ENCODE measurements at regions not wholly inside any gene's neighbourhood (a gene's known extent, or its start where the extent isn't known, plus 50 kb on each side); places are given as distances from the start of the nearest gene placed in this dataset.
A peak's percentile ranks its signal among the peaks of the same experiment; 100 is the strongest.
"Not testable (repeated sequence)": the region's sequence is repeated elsewhere in the genome, so short reads cannot be mapped to it uniquely, and the experiment has no call there.

DNA sequence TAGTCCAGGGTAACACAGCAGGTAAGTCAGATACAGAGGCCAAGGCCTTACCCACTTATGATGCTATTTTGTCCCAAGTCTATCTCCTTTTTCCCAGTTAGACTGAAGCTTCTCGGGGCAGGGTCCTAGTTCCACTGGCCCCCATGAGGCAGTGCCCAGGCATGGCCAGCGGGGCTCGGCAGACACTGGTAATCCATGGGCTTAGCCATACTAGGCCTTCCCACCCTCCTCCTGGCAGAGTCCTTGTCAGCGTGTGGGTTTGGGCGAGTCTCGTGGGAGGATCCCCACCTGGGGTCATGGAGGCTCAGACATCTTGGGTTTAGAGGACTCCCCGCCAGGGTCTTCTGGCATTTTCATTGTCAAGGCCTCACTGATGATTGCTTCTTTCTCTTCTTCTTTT is 84.7 kb upstream of the BRD7 start:
- DNase-seq (ENCODE audit: low read depth): no peak
- Histone ChIP-seq H3K4me3 (ENCODE audit: low read depth, low read length) (no peak overlapping the region), H3K27me3 (ENCODE audit: control insufficient read depth, insufficient read depth, low read length) (peaks cover 2% of the 10 kb centered on the region), H3K36me3 (ENCODE audit: control insufficient read depth, insufficient read depth, low read length) (no peaks in the 10 kb centered on the region)
- TF ChIP-seq, protein P1, sequence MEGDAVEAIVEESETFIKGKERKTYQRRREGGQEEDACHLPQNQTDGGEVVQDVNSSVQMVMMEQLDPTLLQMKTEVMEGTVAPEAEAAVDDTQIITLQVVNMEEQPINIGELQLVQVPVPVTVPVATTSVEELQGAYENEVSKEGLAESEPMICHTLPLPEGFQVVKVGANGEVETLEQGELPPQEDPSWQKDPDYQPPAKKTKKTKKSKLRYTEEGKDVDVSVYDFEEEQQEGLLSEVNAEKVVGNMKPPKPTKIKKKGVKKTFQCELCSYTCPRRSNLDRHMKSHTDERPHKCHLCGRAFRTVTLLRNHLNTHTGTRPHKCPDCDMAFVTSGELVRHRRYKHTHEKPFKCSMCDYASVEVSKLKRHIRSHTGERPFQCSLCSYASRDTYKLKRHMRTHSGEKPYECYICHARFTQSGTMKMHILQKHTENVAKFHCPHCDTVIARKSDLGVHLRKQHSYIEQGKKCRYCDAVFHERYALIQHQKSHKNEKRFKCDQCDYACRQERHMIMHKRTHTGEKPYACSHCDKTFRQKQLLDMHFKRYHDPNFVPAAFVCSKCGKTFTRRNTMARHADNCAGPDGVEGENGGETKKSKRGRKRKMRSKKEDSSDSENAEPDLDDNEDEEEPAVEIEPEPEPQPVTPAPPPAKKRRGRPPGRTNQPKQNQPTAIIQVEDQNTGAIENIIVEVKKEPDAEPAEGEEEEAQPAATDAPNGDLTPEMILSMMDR (IDR thresholded peaks at IDR 0.05; ENCODE audit: insufficient read depth, low read length, poor library complexity, severe bottlenecking): no peak

DNA sequence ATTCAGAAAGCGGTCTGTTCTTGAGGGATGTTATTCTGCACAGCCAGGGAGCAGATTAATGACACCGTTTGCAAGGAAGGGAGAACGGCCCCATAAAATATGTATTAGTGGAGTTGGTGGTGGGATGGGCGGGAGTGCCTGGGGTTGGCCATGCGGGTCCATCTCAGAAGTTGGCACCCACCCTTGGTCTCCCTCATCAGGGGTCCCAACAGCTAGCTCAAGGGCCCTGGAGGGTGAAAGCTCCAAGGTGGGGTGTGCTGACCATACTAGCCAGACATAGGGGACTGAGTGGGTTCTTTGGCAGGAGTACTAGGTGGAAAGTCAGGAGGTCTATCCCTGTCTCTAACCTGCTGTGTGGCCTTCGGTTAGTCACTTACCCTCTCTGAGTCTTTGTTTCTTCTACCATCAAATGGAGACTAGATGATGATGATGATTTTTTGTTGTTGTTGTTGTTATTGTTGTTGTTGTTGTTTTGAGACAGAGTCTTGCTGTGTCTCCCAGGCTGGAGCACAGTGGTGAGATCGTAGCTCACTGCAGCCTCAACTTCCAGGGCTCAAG is 83.2 kb upstream of the BRD7 start:
- Histone ChIP-seq H3K36me3 (ENCODE audit: control insufficient read depth, insufficient read depth, low read length) (no peaks in the 10 kb centered on the region), H3K27me3 (ENCODE audit: control insufficient read depth, insufficient read depth, low read length) (peaks cover 8% of the 10 kb centered on the region), H3K4me3 (ENCODE audit: low read depth, low read length) (no peak overlapping the region)
- DNase-seq (ENCODE audit: low read depth): no peak
- TF ChIP-seq, protein P1 (IDR thresholded peaks at IDR 0.05; ENCODE audit: insufficient read depth, low read length, poor library complexity, severe bottlenecking): no peak

DNA sequence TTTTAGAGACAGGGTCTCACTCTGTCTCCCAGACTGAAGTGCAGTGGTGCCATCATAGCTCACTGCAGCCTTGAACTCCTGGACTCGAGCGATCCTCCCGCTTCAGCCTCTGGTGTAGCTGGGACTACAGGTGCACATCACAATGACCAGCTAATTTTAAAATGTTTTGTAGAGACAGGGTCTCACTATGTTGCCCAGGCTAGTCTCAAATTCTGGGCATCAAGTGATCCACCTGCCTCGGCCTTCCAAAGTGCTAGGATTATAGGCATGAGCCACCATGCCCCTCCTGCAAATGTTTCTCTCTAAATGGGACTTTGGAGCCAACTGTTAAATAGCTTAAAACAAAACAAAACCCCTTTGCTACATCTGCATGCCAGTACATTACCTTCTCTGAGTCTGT is 82.2 kb upstream of the BRD7 start:
- Histone ChIP-seq H3K4me3 (ENCODE audit: low read depth, low read length) (no peak overlapping the region), H3K27me3 (ENCODE audit: control insufficient read depth, insufficient read depth, low read length) (peaks cover 19% of the 10 kb centered on the region), H3K36me3 (ENCODE audit: control insufficient read depth, insufficient read depth, low read length) (no peaks in the 10 kb centered on the region)
- no peak for DNase-seq (ENCODE audit: low read depth)
- TF ChIP-seq, protein P1 (IDR thresholded peaks at IDR 0.05; ENCODE audit: insufficient read depth, low read length, poor library complexity, severe bottlenecking): no peak

- TF ChIP-seq, protein P1 (IDR thresholded peaks at IDR 0.05; ENCODE audit: insufficient read depth, low read length, poor library complexity, severe bottlenecking): no peak
These were observed 81.0 kb upstream of the BRD7 start for GRCh38 chr16:50449800-50450199.

DNA sequence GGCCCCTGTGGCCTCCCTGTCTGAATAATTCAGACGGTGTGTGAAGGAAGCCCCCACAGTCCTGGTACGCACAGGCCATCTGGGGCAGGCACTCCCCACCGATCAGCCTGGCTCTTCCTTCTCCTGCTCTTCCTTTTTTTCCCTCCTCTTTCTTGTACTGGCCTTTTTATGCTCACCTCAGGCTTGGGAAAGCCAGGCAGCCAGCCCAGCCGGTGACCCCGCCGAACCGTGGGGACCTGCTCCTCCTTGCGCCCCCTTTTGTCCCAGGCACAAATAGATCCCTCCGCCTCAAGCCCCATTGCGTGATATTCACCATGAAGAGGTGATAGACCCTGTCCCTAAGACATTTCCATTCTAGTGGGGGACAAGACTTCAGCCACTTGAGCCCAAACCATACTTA is 80.2 kb upstream of the BRD7 start:
- TF ChIP-seq, protein P1 (IDR thresholded peaks at IDR 0.05; ENCODE audit: insufficient read depth, low read length, poor library complexity, severe bottlenecking): no peak

More at GRCh38 chr16:50449800-50450199, 81.0 kb upstream of the BRD7 start:
- no peak for DNase-seq (ENCODE audit: low read depth)
- no peaks in the 10 kb centered on the region for H3K36me3 ChIP-seq (ENCODE audit: control insufficient read depth, insufficient read depth, low read length)
- H3K27me3 ChIP-seq (ENCODE audit: control insufficient read depth, insufficient read depth, low read length): peaks cover 26% of the 10 kb centered on the region
- no peak overlapping the region for H3K4me3 ChIP-seq (ENCODE audit: low read depth, low read length)

GRCh38 chr16:50448522-50448921 is 79.7 kb upstream of the BRD7 start:
- no peak overlapping the region for H3K4me3 ChIP-seq (ENCODE audit: low read depth, low read length)
- DNase-seq (ENCODE audit: low read depth): no peak
- TF ChIP-seq, protein P1 (IDR thresholded peaks at IDR 0.05; ENCODE audit: insufficient read depth, low read length, poor library complexity, severe bottlenecking): peak; percentile 29
- peaks cover 26% of the 10 kb centered on the region for H3K27me3 ChIP-seq (ENCODE audit: control insufficient read depth, insufficient read depth, low read length)
- no peaks in the 10 kb centered on the region for H3K36me3 ChIP-seq (ENCODE audit: control insufficient read depth, insufficient read depth, low read length)

More for the DNA sequence above, 80.2 kb upstream of the BRD7 start:
- H3K27me3 ChIP-seq (ENCODE audit: control insufficient read depth, insufficient read depth, low read length): peaks cover 26% of the 10 kb centered on the region
- H3K36me3 ChIP-seq (ENCODE audit: control insufficient read depth, insufficient read depth, low read length): no peaks in the 10 kb centered on the region
- DNase-seq (ENCODE audit: low read depth): no peak
- no peak overlapping the region for H3K4me3 ChIP-seq (ENCODE audit: low read depth, low read length)

DNA sequence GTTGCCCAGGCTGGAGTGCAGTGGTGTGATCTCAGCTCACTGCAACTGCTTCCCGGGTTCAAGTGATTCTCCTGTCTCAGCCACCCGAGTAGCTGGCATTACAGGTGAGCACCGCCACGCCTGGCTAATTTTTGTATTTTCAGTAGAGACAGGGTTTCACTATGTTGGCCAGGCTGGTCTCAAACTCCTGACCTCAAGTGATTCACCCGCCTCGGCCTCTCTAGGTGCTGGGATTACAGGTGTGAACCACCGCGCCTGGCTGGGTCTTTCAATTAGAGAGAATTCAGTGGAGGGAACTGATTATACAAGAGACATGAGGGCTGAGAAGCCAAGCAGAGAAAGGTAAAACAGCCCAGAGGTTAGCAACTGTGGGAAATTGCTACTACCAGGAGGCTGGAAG is 78.6 kb upstream of the BRD7 start:
- H3K27me3 ChIP-seq (ENCODE audit: control insufficient read depth, insufficient read depth, low read length): peaks cover 26% of the 10 kb centered on the region
- not testable (repeated sequence) for DNase-seq (ENCODE audit: low read depth); H3K4me3 ChIP-seq (ENCODE audit: low read depth, low read length); H3K36me3 ChIP-seq (ENCODE audit: control insufficient read depth, insufficient read depth, low read length)

Measured in kidney epithelial cell (primary cell).